Stimulated activated naive CD8-positive, alpha-beta T cell treated with anti-CD3 and anti-CD28 coated beads, Interleukin-15, Interleukin-2, amounts not matched to agents 100 ng/mL and 50 ng/mL, for 24 hours (primary cell): ENCODE measurements at regions not wholly inside any gene's neighbourhood (a gene's known extent, or its start where the extent isn't known, plus 50 kb on each side); places are given as distances from the start of the nearest gene placed in this dataset.

Source experiments
- H3K27ac Mint-ChIP-seq: one replicate; pipeline ENCODE4 v1.8.0; 2021; ENCODE audit warnings: mild to moderate bottlenecking, mixed read lengths
- H3K27me3 Mint-ChIP-seq: one replicate; pipeline ENCODE4 v1.8.0; 2021; ENCODE audit warnings: mixed read lengths
- H3K36me3 Mint-ChIP-seq: one replicate; pipeline ENCODE4 v1.8.0; 2021; ENCODE audit warnings: low read depth, mixed read lengths
- H3K4me1 Mint-ChIP-seq: one replicate; pipeline ENCODE4 v1.8.0; 2021; ENCODE audit warnings: low read depth, mixed read lengths
- H3K4me3 Mint-ChIP-seq: one replicate; pipeline ENCODE4 v1.8.0; 2021; ENCODE audit warnings: mild to moderate bottlenecking, mixed read lengths
- H3K9me3 Mint-ChIP-seq: one replicate; pipeline ENCODE4 v1.8.0; 2021; ENCODE audit warnings: mixed read lengths

GRCh38 chr22:42217752-42218280, 52.6 kb downstream of the TCF20 start:
- H3K27ac Mint-ChIP-seq = peak overlapping the region; percentile 39
- H3K9me3 Mint-ChIP-seq = no peaks in the 10 kb centered on the region

DNA sequence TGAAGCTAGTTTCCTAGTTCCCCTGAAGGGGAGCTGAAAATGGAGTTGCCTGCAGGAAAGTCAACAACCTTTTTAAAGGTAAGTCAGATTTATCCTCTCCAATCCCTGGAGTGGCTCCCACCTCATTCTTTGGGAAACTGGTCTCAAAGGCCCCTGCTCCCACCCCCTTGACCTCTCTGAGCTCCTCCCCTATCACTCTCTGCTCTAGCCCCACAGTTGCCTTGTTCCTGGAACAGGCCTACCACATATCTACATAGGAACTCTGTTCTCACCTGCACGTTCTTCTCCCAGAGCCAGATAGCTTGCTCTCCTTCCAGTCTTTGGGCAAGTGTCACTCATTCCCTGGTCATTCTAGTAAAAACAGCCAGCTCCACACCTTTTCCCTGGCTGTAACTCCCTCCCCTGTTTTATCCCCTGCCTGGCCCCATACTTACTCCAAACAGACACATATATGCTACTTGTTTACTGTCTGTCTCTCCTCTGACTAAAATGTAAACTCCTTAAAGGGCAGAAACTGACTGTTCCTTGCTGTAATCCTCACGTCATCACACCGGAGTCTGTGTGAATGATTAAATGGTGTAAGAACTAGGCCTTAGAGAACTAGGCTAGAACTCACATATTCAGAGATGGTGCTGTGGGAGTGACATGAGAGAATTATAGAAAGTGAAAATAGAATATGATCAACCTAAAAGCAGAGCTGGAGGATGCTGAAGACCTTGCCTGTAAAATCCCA, 53.3 kb downstream of the TCF20 start:
- Mint-ChIP-seq H3K27ac (peak overlapping the region; percentile 39), H3K4me1 (peaks cover 46% of the 10 kb centered on the region), H3K36me3 (peaks cover 25% of the 10 kb centered on the region), H3K27me3 (no peaks in the 10 kb centered on the region), H3K9me3 (no peaks in the 10 kb centered on the region), H3K4me3 (no peak overlapping the region)

More at GRCh38 chr22:42217752-42218280, 52.6 kb downstream of the TCF20 start:
- Mint-ChIP-seq H3K36me3 (peaks cover 25% of the 10 kb centered on the region), H3K4me3 (no peak overlapping the region), H3K4me1 (peaks cover 52% of the 10 kb centered on the region), H3K27me3 (no peaks in the 10 kb centered on the region)

GRCh38 chr22:42214633-42215415, 55.6 kb downstream of the TCF20 start:
- Mint-ChIP-seq H3K9me3 (no peaks in the 10 kb centered on the region), H3K4me3 (no peak overlapping the region), H3K36me3 (peaks cover 47% of the 10 kb centered on the region), H3K4me1 (peaks cover 41% of the 10 kb centered on the region), H3K27ac (no peak overlapping the region), H3K27me3 (no peaks in the 10 kb centered on the region)

- Mint-ChIP-seq H3K36me3 (peaks cover 49% of the 10 kb centered on the region), H3K27me3 (no peaks in the 10 kb centered on the region)
These were observed 62.1 kb downstream of the TCF20 start for GRCh38 chr22:42208362-42208761.

DNA sequence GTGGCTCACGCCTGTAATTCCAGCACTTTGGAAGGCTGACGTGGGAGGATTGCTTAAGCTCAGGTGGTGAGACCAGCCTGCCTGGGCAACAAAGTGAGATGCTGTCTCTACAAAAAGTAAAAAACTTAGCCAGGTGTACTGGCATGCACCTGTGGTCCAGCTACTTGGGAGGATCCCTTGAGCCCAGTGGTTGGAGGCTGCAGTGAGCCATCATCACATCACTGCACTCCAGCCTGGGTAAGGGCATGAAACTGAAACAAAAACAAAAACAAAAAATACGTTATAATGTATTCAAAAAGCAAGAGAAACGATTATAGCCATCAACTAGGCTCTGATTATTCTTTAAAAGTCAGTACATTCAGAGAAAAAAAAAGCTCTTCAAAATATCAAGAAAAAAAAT, 62.5 kb downstream of the TCF20 start:
- Mint-ChIP-seq H3K36me3 (peaks cover 47% of the 10 kb centered on the region), H3K27ac (no peak overlapping the region), H3K27me3 (no peaks in the 10 kb centered on the region), H3K4me1 (peaks cover 45% of the 10 kb centered on the region), H3K9me3 (no peaks in the 10 kb centered on the region), H3K4me3 (no peak overlapping the region)

More at GRCh38 chr22:42208362-42208761, 62.1 kb downstream of the TCF20 start:
- H3K4me3 Mint-ChIP-seq = no peak overlapping the region
- H3K27ac Mint-ChIP-seq = no peak overlapping the region
- H3K9me3 Mint-ChIP-seq = no peaks in the 10 kb centered on the region
- H3K4me1 Mint-ChIP-seq = peaks cover 41% of the 10 kb centered on the region

- Mint-ChIP-seq H3K4me1 (peaks cover 55% of the 10 kb centered on the region), H3K4me3 (no peak overlapping the region), H3K36me3 (peaks cover 41% of the 10 kb centered on the region), H3K9me3 (no peaks in the 10 kb centered on the region), H3K27me3 (no peaks in the 10 kb centered on the region), H3K27ac (peak overlapping the region; percentile 48)
These were observed 66.8 kb downstream of the TCF20 start for GRCh38 chr22:42203609-42204008.

DNA sequence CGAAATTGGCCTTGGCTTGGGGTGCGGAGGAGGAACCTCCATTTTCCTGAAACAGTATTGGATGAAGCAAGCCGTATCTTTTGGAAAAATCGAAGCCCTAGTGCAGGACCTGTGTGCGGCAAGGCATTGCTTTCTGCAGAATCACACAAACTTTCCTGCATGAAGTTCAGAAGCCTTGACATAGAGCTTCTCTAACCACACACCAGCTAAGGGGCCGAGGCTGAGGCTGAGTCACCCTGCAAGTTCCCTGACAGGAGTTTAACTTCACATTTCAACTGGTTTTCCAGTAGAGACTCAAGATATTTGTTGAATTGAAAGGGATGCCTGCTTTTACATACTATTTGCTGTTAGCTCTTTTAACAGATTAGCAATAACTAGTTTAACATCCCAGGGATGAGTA, 67.8 kb downstream of the TCF20 start:
- H3K27me3 Mint-ChIP-seq = no peaks in the 10 kb centered on the region
- H3K27ac Mint-ChIP-seq = no peak overlapping the region
- peaks cover 47% of the 10 kb centered on the region for H3K4me1 Mint-ChIP-seq
- peaks cover 37% of the 10 kb centered on the region for H3K36me3 Mint-ChIP-seq
- H3K9me3 Mint-ChIP-seq = no peaks in the 10 kb centered on the region
- no peak overlapping the region for H3K4me3 Mint-ChIP-seq

GRCh38 chr22:42202048-42202447, 68.4 kb downstream of the TCF20 start:
- H3K27ac Mint-ChIP-seq = no peak overlapping the region
- H3K4me3 Mint-ChIP-seq = no peak overlapping the region

DNA sequence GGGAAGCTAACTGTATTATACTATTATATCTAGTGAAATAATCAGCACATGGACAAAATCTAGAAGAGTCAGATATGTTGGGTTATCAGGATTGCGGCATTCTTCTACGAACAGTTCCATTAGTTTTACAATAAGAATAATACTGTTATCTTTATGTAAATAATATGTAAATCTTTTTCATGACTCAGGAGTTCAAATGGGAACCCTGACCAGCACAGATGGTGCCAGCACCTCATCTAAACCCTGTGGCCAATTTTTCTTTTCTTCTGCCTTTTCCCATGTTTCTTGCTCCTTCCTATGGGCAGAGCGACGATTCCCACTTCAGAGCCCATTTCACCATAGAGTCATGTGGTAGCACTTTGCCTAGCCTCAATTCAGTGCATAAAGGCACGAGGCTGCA, 68.4 kb upstream of the CYP2D6 start:
- H3K4me1 Mint-ChIP-seq = peaks cover 71% of the 10 kb centered on the region
- no peak overlapping the region for H3K27ac Mint-ChIP-seq
- no peak overlapping the region for H3K4me3 Mint-ChIP-seq
- H3K36me3 Mint-ChIP-seq = peaks cover 25% of the 10 kb centered on the region
- H3K9me3 Mint-ChIP-seq = no peaks in the 10 kb centered on the region
- no peaks in the 10 kb centered on the region for H3K27me3 Mint-ChIP-seq

More at GRCh38 chr22:42202048-42202447, 68.4 kb downstream of the TCF20 start:
- Mint-ChIP-seq H3K27me3 (no peaks in the 10 kb centered on the region), H3K4me1 (peaks cover 47% of the 10 kb centered on the region), H3K9me3 (no peaks in the 10 kb centered on the region), H3K36me3 (peaks cover 37% of the 10 kb centered on the region)

GRCh38 chr22:42198226-42198625, 67.6 kb upstream of the CYP2D6 start:
- H3K4me1 Mint-ChIP-seq = peaks cover 71% of the 10 kb centered on the region
- H3K4me3 Mint-ChIP-seq = no peak overlapping the region
- H3K27me3 Mint-ChIP-seq = no peaks in the 10 kb centered on the region
- no peaks in the 10 kb centered on the region for H3K9me3 Mint-ChIP-seq
- H3K27ac Mint-ChIP-seq = no peak overlapping the region
- H3K36me3 Mint-ChIP-seq = peaks cover 33% of the 10 kb centered on the region

GRCh38 chr22:42196454-42196853, 65.8 kb upstream of the CYP2D6 start:
- Mint-ChIP-seq H3K4me3 (no peak overlapping the region), H3K4me1 (peaks cover 71% of the 10 kb centered on the region)

DNA sequence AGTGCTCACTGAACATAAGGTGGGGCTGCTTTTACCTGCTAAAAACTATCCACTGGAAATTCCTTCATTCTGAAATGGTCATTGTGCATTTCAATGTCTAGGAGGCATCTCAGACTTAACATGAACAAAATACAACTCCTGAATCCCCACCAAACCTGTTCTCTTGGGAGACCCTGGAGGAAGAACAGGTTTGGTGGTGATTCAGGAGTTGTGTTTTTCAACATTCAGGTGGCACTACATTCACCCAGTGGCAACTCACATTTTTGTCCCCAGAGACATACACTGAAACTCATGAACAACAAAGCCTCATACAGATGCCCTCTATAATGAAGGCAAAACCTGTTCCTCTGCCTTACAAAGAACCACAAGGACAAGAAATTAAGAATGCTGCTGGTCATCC, 64.3 kb upstream of the CYP2D6 start:
- no peak overlapping the region for H3K4me3 Mint-ChIP-seq
- H3K9me3 Mint-ChIP-seq = no peaks in the 10 kb centered on the region
- peaks cover 16% of the 10 kb centered on the region for H3K36me3 Mint-ChIP-seq
- no peak overlapping the region for H3K27ac Mint-ChIP-seq
- no peaks in the 10 kb centered on the region for H3K27me3 Mint-ChIP-seq
- H3K4me1 Mint-ChIP-seq = peaks cover 57% of the 10 kb centered on the region

More at GRCh38 chr22:42196454-42196853, 65.8 kb upstream of the CYP2D6 start:
- H3K27me3 Mint-ChIP-seq = no peaks in the 10 kb centered on the region
- H3K27ac Mint-ChIP-seq = no peak overlapping the region
- H3K9me3 Mint-ChIP-seq = no peaks in the 10 kb centered on the region
- peaks cover 26% of the 10 kb centered on the region for H3K36me3 Mint-ChIP-seq

GRCh38 chr22:42194104-42194851, 63.7 kb upstream of the CYP2D6 start:
- H3K27ac Mint-ChIP-seq = no peak overlapping the region
- H3K27me3 Mint-ChIP-seq = no peaks in the 10 kb centered on the region
- peaks cover 14% of the 10 kb centered on the region for H3K36me3 Mint-ChIP-seq
- H3K4me3 Mint-ChIP-seq = no peak overlapping the region
- no peaks in the 10 kb centered on the region for H3K9me3 Mint-ChIP-seq
- peaks cover 60% of the 10 kb centered on the region for H3K4me1 Mint-ChIP-seq

DNA sequence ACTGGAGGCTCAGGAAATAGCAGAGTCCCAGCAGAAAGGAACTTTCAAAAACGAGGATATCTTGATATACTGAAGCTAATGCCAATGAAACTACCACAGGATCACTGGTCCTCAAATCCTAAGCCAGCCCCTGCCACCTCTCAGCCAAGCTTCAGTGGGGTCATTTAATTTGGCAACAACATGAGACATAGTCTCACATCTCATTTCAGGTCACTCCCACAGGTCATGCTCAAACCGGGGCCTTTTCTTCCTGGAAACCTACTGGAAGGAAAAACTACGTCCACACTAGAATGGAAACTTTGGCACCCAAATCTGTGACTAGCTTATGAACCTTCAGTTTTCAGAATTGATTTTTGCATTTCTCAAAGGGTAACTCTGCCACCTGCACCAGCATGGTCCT, 61.9 kb upstream of the CYP2D6 start:
- Mint-ChIP-seq H3K27ac (no peak overlapping the region), H3K27me3 (no peaks in the 10 kb centered on the region), H3K4me3 (no peak overlapping the region), H3K9me3 (no peaks in the 10 kb centered on the region), H3K4me1 (peaks cover 71% of the 10 kb centered on the region), H3K36me3 (peaks cover 21% of the 10 kb centered on the region)

DNA sequence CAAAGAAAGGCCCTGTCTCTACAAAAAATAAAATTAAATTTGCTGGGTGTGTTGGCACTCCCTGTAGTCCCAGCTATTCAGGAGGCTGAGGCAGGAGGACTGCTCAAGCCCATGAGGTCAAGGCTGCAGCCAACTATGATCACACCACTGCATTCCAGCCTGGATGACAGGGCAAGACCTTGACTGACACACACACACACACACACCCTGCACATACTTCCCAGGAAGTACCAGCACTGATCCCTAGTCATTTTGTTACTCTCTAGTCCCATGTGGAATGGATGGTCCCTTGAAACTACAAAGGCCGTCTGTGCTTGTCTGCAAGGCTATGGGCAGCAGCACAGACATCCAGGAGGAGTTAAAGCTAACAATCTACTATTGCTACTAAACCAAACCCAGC, 59.7 kb upstream of the CYP2D6 start:
- H3K36me3 Mint-ChIP-seq = peaks cover 22% of the 10 kb centered on the region
- H3K27ac Mint-ChIP-seq = no peak overlapping the region
- H3K4me3 Mint-ChIP-seq = no peak overlapping the region
- no peaks in the 10 kb centered on the region for H3K9me3 Mint-ChIP-seq
- no peaks in the 10 kb centered on the region for H3K27me3 Mint-ChIP-seq
- peaks cover 61% of the 10 kb centered on the region for H3K4me1 Mint-ChIP-seq
